ENCODE measurements at regions not wholly inside any gene's neighbourhood (a gene's known extent, or its start where the extent isn't known, plus 50 kb on each side); places are given as distances from the start of the nearest gene placed in this dataset.

GRCh38 chrX:149060921-149061320 is 444.2 kb downstream of the IDS start:
- TF ChIP-seq CTCF (IDR thresholded peaks at IDR 0.05; ENCODE audit: low read depth, low read length, poor library complexity, severe bottlenecking) (no peak), EZH2phosphoT487 (IDR thresholded peaks at IDR 0.05; ENCODE audit: borderline replicate concordance, low read length) (no peak)

All from DOHH2 (cell line).